B cell (primary cell): ENCODE measurements at regions not wholly inside any gene's neighbourhood (a gene's known extent, or its start where the extent isn't known, plus 50 kb on each side); places are given as distances from the start of the nearest gene placed in this dataset.

Source experiments
- ATAC-seq: fragments of 200-7000 bp; cut with Tn5 transposase; one replicate; pipeline ENCODE4 v1.10.0; 2021; ENCODE audit warnings: low read depth, mild to moderate bottlenecking, moderate number of reproducible peaks, moderate library complexity
- CTCF ChIA-PET: fragments of 350-600 bp; sonication (Branson Sonifier 250); formaldehyde crosslinking; loops from one replicate; lab custom pipeline; 2021; ENCODE audit warnings: antibody characterized with exemption, inconsistent platforms; lab: Charles Lee
- POLR2A ChIA-PET: fragments of 350-600 bp; sonication (Branson Sonifier 250); formaldehyde crosslinking; loops from one replicate; lab custom pipeline; 2021; ENCODE audit warnings: antibody characterized with exemption; lab: Charles Lee
- DNase-seq: peaks from one replicate; pipeline ENCODE4 v3.0.0; 2013
- H2AFZ ChIP-seq: 2 replicates; pipeline ENCODE4 v1.6.1; 2012; ENCODE audit warnings: mild to moderate bottlenecking, low read depth, low read length; ENCODE audit not compliant: insufficient read depth, poor library complexity, severe bottlenecking
- H3K27ac ChIP-seq, 2 donors: 1 replicate in 1 of 2; 2 replicates in 1 of 2; pipeline ENCODE4 v1.5.1; 2012 to 2013; ENCODE audit warnings: low read length in 2 of 2, mild to moderate bottlenecking in 2 of 2, moderate library complexity in 1 of 2
- H3K27me3 ChIP-seq, 4 experiments: fragments of 200-600 bp in 1 of 4; sonication (generic) in 1 of 4; replicated peaks in 1 of 4; 1 replicate in 2 of 4; 2 replicates in 2 of 4; pipeline versions ENCODE4 v1.6.1 to v1.7.0; 2013 to 2016; ENCODE audit warnings: low read length in 3 of 4, mild to moderate bottlenecking in 2 of 4, mixed read lengths in 1 of 4, moderate library complexity in 1 of 4; ENCODE audit not compliant: insufficient read depth in 4 of 4, control insufficient read depth in 3 of 4; ENCODE audit errors: control extremely low read depth in 1 of 4
- H3K36me3 ChIP-seq, 2 experiments: replicated peaks in 1 of 2; 1 replicate in 1 of 2; 2 replicates in 1 of 2; pipeline versions ENCODE4 v1.6.1 to v1.7.1; 2013; ENCODE audit warnings: low read length in 1 of 2; ENCODE audit not compliant: insufficient read depth in 2 of 2, control insufficient read depth in 1 of 2; ENCODE audit errors: control extremely low read depth in 1 of 2, extremely low read depth in 1 of 2
- H3K4me1 ChIP-seq, 2 donors: fragments of 200-600 bp in 1 of 2; sonication (generic) in 1 of 2; 1 replicate in 1 of 2; 2 replicates in 1 of 2; pipeline versions ENCODE4 v1.5.1 to v1.6.1; 2013 to 2017; ENCODE audit warnings: low read length in 2 of 2; ENCODE audit not compliant: control insufficient read depth in 2 of 2, insufficient read depth in 2 of 2
- H3K4me2 ChIP-seq: replicated peaks from 2 replicates; pipeline ENCODE3; 2012; ENCODE audit warnings: mild to moderate bottlenecking, low read depth, low read length; ENCODE audit not compliant: poor library complexity, severe bottlenecking
- H3K4me3 ChIP-seq, 5 experiments: fragments of 200-600 bp in 1 of 5; sonication (generic) in 1 of 5; 1 replicate in 3 of 5; 2 replicates in 2 of 5; pipeline versions ENCODE4 v1.5.1 to v1.7.0; 2011 to 2016; ENCODE audit warnings: low read length in 4 of 5, mild to moderate bottlenecking in 4 of 5, low read depth in 2 of 5, control low read depth in 1 of 5, moderate library complexity in 1 of 5; ENCODE audit not compliant: insufficient read depth in 1 of 5; ENCODE audit errors: control extremely low read depth in 1 of 5, extremely low read depth in 1 of 5
- H3K79me2 ChIP-seq: fragments of 200-600 bp; sonication (generic); one replicate; pipeline ENCODE4 v1.6.0; 2016; ENCODE audit warnings: low read length; ENCODE audit not compliant: control insufficient read depth, insufficient read depth
- H3K9ac ChIP-seq: fragments of 200-600 bp; sonication (generic); 2 replicates; pipeline ENCODE4 v1.6.1; 2017; ENCODE audit warnings: mild to moderate bottlenecking, low read length, moderate library complexity
- H3K9me3 ChIP-seq, 3 donors: one replicate each; pipeline versions ENCODE4 v1.6.1 to v1.7.1; 2013; ENCODE audit warnings: low read length in 2 of 3; ENCODE audit not compliant: control insufficient read depth in 2 of 3, insufficient read depth in 1 of 3; ENCODE audit errors: control extremely low read depth in 1 of 3
- H4K20me1 ChIP-seq: 2 replicates; pipeline ENCODE4 v1.6.0; 2012; ENCODE audit warnings: mild to moderate bottlenecking, low read length; ENCODE audit not compliant: insufficient read depth, control insufficient read depth, poor library complexity, severe bottlenecking
- H3K27ac Mint-ChIP-seq: one replicate; pipeline ENCODE4 v1.8.0; 2021; ENCODE audit warnings: mixed read lengths
- H3K27me3 Mint-ChIP-seq: one replicate; pipeline ENCODE4 v1.8.0; 2021; ENCODE audit warnings: mixed read lengths
- H3K4me1 Mint-ChIP-seq: one replicate; pipeline ENCODE4 v1.8.0; 2021; ENCODE audit warnings: mixed read lengths
- H3K4me3 Mint-ChIP-seq: one replicate; pipeline ENCODE4 v1.8.0; 2021; ENCODE audit warnings: mixed read lengths
- H3K9me3 Mint-ChIP-seq: one replicate; pipeline ENCODE4 v1.8.0; 2022; ENCODE audit warnings: mixed read lengths; ENCODE audit not compliant: insufficient read depth
- EZH2 ChIP-seq: IDR thresholded peaks from 2 replicates; pipeline ENCODE4 v1.6.1; 2012; ENCODE audit warnings: borderline replicate concordance, low read depth, mild to moderate bottlenecking, moderate library complexity, low read length; ENCODE audit not compliant: insufficient read depth, poor library complexity, severe bottlenecking
- WGBS: methylation state at CpG from one replicate; pipeline ENCODE4 v1.1.5; 2013; ENCODE audit warnings: missing lambda C conversion rate; ENCODE audit not compliant: insufficient coverage; 5-methylcytosine and 5-hydroxymethylcytosine counted together
- intact Hi-C: fragments of 100-400 bp; cut with micrococcal nuclease; formaldehyde crosslinking; loops from one replicate; pipeline ENCODE4 v1.10.0; 2022
- TF ChIP-seq, protein P1 (sequence below): fragments of 200-600 bp; IDR thresholded peaks from one replicate; pipeline ENCODE4 v1.8.0; 2022; ENCODE audit warnings: antibody characterized with exemption, mild to moderate bottlenecking

DNA sequence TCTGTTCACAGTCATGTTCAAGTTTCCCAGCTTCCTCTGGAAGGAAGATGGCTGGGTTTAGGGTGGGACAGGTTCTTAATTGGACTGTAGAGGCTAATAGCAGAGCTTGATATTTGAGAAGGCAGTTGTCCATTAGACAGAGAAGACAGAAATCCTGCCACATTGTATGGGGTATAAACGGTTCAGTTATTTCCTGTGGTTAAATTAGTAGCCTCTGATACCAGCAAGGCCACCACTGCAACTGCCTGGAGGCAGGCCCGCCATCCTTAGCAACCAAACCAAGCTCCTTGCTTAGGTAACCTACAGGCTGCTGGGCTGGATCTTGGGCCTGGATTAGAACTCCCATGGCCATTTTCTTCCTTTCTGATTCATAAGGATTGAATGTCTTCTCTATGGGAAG, 1367.0 kb downstream of the PCDH7 start:
- ChIA-PET POLR2A (no interaction called here), CTCF (no interaction called here)
- Histone ChIP-seq H3K9me3 (peaks cover 0 to 12% (median 0%) of the 10 kb centered on the region in 3 donors), H2AFZ (no peak overlapping the region), H3K27ac (no peak overlapping the region), H3K36me3 (no peaks in the 10 kb centered on the region), H3K4me1 (no peaks in the 10 kb centered on the region), H3K27me3 (no peaks in the 10 kb centered on the region), H3K4me2 (no peak overlapping the region), H3K4me3 (no peak overlapping the region), H3K9ac (no peak overlapping the region), H4K20me1 (no peaks in the 10 kb centered on the region), H3K79me2 (no peaks in the 10 kb centered on the region)
- Mint-ChIP-seq H3K4me3 (no peak overlapping the region), H3K27me3 (no peaks in the 10 kb centered on the region), H3K9me3 (peaks cover 2% of the 10 kb centered on the region), H3K4me1 (no peaks in the 10 kb centered on the region), H3K27ac (no peak overlapping the region)
- intact Hi-C loops: no loop called here
- TF ChIP-seq, protein P1, sequence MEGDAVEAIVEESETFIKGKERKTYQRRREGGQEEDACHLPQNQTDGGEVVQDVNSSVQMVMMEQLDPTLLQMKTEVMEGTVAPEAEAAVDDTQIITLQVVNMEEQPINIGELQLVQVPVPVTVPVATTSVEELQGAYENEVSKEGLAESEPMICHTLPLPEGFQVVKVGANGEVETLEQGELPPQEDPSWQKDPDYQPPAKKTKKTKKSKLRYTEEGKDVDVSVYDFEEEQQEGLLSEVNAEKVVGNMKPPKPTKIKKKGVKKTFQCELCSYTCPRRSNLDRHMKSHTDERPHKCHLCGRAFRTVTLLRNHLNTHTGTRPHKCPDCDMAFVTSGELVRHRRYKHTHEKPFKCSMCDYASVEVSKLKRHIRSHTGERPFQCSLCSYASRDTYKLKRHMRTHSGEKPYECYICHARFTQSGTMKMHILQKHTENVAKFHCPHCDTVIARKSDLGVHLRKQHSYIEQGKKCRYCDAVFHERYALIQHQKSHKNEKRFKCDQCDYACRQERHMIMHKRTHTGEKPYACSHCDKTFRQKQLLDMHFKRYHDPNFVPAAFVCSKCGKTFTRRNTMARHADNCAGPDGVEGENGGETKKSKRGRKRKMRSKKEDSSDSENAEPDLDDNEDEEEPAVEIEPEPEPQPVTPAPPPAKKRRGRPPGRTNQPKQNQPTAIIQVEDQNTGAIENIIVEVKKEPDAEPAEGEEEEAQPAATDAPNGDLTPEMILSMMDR: no peak
- TF ChIP-seq EZH2: no peak
- 47% methylated on average over 2 of the region's 2 CpGs for WGBS
- DNase-seq: no peak
- no peak for ATAC-seq

DNA sequence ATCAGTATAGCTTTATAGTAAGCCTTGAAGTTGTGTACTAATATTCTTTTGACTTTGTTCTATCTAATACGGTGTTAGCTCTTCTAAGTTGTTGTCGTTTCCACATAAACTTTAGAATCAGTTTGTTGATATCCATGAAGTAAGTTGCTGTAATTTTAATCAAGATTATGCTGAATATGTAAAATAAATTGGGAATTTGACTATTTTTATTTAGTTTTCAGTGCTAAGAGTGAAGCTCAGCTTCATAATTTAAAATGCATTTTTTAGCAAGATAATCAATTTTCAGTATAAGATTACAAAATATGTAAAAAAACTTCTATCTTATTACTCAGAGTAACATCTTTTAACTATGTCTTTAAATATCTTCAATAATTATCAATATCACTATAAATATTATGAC, 1374.8 kb downstream of the PCDH7 start:
- no peak overlapping the region for H3K27ac ChIP-seq
- H3K4me1 Mint-ChIP-seq: no peaks in the 10 kb centered on the region
- peaks cover 5% of the 10 kb centered on the region for H3K9me3 Mint-ChIP-seq
- ChIA-PET CTCF (no interaction called here), POLR2A (no interaction called here)
- H3K4me1 ChIP-seq: no peaks in the 10 kb centered on the region
- H3K9ac ChIP-seq: no peak overlapping the region
- no peak overlapping the region for H3K27ac Mint-ChIP-seq
- TF ChIP-seq, protein P1: no peak
- TF ChIP-seq EZH2: no peak
- no peak overlapping the region for H3K4me3 ChIP-seq
- no peaks in the 10 kb centered on the region for H3K9me3 ChIP-seq
- DNase-seq (no peak), ATAC-seq (no peak)
- H3K36me3 ChIP-seq: no peaks in the 10 kb centered on the region
- intact Hi-C loops: no loop called here
- H4K20me1 ChIP-seq: no peaks in the 10 kb centered on the region
- H3K4me2 ChIP-seq: no peak overlapping the region
- H3K27me3 Mint-ChIP-seq: no peaks in the 10 kb centered on the region
- H2AFZ ChIP-seq: no peak overlapping the region
- no peaks in the 10 kb centered on the region for H3K79me2 ChIP-seq
- H3K4me3 Mint-ChIP-seq: no peak overlapping the region
- WGBS: no CpG with 5 or more reads among the region's 2 CpGs
- H3K27me3 ChIP-seq: no peaks in the 10 kb centered on the region
